HG03469 (cell line): ENCODE measurements at regions not wholly inside any gene's neighbourhood (a gene's known extent, or its start where the extent isn't known, plus 50 kb on each side); places are given as distances from the start of the nearest gene placed in this dataset.

Experiments
- ATAC-seq: cut with Tn5 transposase; IDR thresholded peaks from one replicate; pipeline ENCODE4 v1.9.1; 2021; ENCODE audit warnings: mild to moderate bottlenecking, moderate library complexity, moderate number of reproducible peaks; ENCODE audit not compliant: unreplicated experiment

DNA sequence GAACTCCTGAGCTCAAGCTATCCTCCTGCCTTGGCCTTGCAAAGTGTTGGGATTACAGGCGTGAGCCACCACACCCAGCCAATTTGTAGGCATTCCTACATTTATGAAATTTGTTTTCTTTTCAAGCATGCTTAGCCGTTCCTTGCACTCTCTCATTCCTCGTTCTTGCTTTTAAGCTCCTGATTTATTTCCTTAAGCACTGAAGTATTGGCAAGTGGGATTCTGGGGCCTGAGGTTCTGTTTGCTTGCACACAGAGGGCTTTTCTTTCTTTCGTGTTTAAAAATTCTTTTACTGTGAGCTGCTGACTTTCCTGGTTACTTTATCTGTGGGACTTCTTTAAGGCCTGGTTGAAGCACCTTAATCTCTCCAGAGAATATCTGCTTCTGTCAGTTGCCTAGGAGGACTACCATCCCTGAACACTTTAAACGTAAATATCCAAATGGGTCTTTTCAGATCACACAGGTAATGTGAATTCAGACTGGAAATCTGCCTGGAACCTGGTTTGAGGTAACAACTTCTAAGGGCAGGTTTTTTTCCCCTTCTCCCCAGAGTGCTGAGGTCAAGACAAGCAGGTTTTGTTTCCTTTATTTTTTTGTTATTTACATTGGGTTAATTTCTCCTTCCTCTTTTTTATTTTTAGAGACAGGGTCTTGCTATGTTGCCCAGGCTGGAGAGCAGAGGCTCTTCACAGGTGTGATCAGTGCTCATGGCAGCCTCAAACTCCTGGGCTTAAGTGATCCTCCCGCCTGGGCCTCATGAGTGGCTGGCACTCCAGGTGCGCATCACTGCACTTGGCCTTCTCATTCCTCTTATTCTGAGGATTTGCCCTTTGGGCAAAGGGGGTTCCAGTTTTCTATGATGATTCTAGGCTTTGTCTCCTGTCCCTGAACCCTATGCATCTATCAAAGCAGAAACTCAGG is 102.9 kb downstream of the PFKFB3 start:
- ATAC-seq = no peak

DNA sequence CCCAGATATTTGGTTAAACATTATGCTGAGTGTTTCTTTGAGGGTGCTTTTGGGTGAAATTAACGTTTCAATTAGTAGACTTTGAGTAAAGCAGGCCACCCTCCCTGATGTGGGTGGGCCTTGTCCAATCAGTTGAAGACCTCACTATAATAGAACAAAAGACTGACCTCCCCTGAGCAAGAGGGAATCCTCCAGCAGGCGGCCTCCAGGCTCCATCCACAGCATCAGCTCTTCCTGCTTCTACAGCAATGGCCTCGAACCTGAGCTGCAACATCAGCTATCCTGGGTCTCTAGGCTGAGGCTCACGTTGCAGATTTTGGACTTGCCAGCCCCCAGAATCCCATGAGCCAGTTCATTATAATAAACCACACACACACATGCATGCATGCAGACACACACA is 104.2 kb downstream of the PFKFB3 start:
- no peak for ATAC-seq

DNA sequence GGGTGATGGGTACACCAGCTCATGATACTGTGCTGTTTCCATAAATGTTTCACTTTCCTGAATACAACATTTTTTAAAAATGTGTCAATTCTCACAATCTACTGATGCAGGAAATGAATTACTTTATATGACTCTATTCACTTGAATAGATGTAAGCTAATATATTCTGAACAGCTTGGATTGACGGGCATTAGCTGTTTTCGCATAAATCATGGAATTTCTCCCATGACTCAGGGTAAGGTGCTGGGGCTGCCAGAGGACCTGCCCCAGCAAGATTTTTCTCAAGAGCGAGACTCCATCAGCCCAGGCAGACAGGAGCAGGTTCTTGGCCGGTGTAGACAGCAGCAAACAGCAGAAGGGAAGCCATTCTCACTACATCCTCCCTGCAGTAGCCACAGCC is 107.1 kb downstream of the PFKFB3 start:
- no peak for ATAC-seq

DNA sequence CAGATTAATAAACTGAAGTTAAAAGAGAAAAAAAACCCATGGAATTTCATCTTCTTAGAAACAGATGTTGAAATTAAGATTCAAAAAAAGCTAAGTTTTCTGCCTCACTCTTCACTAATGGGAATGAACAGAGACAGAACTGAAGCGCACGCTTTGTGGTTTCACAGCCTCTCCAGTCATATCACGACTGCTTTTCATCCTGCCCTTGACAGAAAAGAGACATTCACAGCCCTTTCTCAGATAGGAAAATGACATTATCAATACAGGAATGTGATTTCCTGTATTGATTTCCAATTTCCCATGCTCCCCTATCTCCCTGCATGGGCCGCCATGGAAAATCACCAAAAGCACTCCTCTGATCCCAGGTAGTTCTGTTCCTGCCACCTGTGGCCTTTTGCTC is 108.2 kb downstream of the PFKFB3 start:
- ATAC-seq = no peak

DNA sequence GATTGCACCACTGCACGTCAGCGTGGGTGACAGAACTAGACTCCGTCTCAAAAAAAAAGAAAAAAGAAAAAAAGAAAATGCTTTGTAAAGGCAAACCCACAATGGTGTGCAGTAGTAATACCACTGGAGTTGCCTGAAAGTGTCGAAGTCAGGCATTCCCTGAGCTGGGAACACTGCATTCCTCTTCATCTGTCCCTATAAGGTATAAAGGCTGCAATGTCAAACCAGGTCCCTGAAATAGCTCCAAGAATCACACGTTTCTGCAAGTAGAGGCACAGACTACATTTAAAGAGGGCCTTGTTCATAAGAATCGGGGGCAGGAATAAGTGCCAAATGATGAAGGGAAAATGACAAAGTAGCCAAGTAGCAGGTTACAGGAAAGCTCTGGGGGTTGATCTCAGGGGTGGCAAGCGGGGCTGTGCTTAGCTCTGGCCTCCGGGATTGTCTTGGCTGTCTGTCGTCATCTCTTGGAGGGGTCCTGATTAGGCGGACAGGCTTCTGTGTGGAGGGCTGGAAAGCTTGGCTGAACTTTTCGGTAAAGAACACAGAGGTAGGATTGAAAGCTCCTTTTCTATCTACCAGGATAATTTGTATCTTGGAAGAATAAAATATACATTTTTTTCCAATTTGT is 109.1 kb downstream of the PFKFB3 start:
- no peak for ATAC-seq

DNA sequence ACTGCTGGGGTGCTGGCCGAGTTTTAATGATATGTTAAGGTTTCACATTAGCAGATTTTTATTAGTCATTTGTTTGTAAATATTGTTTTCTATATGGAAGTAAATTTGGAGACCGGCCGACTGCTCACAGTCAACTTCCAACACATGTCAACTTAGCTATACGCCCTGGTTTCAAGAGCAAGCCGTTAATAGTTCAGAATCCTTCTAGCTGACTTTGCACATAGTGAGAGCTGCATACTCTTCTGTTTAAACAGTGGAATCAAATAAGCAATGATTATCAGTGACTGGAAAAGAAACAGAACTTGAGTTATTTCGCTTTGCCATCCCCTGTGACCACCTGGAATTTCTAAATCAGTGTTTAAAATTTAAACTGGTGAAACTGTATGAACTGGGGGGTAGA is 109.9 kb downstream of the PFKFB3 start:
- no peak for ATAC-seq

DNA sequence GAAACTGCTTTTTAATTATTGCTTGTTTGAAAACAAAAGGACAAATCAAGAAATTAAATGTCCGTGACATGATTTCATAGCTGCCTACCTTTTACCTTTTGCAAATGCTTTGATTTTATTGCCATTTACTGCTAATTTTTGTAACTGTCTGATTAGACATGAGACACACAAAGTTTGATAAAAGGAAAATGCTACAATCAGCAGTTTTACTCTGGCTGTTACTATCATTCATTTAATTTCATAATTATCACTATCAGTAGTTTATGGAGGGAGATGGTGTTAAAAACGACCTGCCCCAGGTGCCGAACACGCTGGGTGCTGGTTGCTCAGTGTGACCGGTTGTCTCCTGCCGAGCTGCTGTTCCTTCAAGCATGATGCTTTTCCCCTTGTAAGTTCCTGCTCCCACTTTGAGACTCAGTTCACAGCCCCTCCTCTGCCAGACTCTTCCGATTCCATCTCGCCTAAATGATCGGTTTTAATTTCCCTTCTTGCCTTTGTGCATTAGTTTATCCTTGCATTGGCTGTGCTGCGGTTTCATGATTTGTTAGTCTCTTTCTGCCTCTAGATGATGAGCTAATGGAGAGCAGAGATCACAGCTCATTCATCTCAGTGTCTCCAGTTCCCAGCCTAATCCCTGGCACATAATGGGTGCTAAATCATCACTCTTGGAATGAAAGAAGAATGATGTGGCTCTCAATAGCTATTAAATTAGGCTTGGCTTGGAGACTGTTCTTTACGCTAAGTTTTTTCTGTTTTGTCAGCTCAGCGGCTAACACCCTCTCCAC is 110.6 kb downstream of the PFKFB3 start:
- ATAC-seq = no peak

DNA sequence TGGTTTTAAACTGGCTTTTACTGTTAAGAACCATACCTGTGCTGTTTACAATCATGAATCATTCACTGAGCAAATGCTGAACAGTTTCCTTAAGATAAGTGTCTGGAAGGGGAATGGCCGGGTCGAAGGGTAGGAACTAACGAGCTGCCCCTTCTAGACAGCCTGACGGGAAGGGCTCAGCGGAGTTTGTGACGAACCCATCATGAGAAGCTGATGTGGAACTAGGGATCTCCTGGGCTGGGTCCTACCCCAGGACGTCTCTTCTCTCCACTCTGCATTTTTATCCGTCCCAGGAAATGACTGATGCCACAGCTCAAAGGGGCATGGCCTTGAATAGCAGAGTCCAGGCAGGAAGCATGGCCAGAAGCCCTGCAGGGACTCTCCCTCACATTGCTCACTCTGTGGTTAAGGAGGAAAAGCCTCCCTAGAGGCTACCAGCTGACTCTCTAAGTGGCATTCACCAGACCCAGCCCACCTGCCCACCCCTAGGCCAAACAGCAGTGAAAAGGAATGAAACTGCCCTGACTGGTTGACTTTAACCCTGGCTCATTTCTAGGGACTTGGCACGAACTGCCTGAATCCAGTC is 112.0 kb downstream of the PFKFB3 start:
- ATAC-seq = no peak

DNA sequence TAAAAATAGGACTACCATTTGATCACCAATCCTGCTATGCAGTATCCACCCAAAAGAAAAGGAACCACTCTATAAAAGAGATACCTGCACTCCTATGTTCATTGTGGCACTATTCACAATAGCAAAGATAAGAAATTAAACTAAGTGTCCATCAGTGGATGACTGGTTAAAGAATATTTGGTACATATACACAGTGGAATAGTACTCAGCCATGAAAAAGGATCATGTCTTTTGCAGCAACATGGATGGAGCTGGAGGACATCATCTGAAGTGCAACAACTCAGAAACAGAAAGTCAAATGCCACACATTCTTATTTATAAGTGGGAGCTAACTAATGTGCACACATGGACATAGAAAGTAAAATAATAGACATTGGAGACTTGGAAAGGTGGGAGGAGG is 116.4 kb downstream of the PFKFB3 start:
- no peak for ATAC-seq

DNA sequence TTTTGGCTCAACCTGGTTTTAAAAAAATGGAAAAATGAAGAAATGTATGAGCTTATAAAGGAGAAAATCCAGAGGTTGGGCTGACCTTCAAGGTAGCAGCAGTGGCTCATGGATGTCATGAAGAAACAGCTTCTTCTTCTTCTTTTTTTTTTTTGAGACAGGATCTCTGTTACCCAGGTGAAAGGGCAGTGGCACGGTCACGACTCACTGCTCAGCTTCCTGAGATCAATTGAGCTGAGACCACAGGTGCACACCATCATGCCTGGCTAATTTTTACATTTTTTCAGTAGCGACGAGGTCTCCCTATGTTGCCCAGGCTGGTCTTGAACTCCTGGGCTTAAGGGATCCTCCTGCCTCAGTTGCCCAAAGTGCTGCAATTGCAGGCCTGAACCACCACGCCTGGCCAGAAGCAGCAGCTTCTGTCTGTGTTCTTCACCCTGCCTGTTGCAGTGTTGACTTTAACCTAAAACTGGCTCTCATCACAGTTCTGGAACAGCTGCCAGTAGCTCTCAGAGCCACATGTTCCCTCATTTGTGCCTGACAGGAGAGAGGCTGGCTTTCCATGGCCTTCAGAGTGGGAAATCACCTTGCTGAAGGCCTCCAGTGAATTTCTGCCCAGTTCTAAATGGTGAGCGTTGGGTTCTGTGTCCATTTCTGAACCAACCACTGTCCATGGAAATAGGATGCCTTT is 117.7 kb downstream of the PFKFB3 start:
- ATAC-seq = no peak

DNA sequence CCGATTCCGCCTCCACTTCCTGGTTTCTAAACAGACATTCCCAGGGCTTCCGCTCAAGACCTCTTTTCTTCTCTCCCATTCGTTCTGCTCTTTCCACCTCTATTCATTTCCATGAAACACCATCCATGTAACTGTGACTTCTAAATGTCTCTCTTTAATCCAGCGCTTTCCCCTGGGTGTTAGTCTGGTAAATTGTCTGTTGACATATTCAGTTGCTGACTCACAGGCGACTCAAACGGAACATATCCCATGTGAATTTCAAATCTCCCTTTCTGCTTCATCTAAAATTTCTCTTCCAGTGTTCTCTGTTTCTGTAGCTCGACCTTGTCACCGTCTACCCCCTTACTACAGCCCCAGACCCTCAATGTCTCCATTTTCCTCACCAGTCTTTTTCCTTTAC is 119.1 kb downstream of the PFKFB3 start:
- no peak for ATAC-seq

DNA sequence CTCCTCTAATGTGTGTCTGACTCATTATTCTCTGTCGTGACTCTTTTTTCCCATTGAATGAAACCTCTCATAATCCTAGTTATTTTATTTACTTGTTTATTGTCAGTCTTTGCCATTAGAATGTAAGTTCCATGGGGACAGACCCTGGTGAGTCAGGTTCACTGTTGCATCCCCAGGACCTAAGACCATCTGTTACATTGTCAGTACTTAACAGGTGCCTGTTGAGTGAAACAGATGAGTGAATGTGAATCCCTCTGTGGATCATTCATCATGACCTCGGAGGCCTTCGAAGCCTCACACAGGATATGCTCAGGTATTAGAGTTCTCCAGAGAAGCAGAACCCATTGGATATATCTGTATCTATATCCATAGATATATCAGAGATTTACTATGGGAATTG is 120.1 kb downstream of the PFKFB3 start:
- no peak for ATAC-seq

DNA sequence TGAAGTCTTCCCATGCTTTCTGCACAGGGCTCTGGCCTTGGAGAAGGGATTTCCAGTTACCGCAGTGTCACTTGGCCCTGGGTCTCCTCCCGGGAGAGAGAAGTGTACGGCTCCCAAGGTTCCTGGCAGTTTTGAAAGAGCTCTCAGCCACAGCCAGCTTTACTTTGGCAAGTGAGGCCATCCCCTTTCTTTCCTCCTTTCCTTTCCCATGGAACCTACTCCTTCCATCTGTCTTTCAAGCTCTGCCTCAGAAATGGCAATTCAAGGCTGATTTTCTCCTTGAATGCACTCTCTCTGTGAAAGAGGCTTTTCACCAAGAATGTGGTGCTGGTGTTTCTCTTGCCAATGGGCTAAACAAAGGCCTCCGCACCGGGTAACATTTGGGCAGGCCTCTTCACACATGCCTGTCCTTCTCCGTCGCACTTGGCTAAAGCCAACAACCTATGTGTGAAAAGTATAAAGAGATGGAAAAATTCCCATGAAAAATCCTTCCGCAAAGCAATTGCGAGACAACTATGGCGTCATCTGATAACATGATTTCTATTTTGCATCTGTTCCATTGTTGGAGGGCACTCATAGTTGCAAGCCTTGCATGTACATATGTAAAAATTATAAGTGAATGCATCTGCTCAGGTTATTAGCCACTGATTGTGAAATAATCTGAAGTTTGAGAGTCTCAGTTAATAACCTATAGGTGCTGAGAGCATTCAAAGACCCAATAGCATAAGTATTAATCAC is 125.4 kb downstream of the PFKFB3 start:
- no peak for ATAC-seq

DNA sequence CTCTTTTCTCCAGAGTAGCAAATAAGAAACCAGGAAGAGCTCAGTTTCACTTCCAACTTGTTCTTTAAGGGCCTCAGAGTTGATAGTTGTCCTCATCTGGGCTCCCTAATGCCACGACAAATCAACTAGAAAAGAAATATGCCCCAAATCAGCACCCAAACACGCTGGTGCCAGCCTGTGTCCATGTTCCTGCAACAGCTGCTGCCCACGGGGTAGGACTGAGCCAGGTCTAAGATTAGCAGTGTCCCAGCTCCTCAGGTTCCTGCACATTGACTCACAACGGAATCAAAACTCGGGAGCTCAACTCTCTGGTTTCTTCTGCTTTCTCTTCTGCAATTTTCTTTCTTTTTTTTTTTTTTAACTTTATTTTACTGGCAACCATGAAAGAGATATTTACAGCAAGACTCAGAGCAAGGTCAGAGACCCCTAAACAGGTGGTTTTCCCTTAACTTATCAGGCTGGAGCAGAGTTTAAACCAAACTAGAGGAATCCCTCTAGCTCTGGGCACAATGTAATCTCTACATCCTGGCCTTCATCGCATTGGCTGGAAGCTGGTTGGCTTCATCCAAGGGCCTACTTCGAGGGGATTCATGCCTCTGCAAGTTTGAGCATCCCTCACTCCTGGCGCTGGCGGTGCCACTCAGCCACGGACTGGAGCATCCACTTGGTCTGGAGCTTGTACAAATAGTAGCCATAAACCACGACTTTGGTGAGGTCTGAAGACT is 126.1 kb downstream of the PFKFB3 start:
- no peak for ATAC-seq

DNA sequence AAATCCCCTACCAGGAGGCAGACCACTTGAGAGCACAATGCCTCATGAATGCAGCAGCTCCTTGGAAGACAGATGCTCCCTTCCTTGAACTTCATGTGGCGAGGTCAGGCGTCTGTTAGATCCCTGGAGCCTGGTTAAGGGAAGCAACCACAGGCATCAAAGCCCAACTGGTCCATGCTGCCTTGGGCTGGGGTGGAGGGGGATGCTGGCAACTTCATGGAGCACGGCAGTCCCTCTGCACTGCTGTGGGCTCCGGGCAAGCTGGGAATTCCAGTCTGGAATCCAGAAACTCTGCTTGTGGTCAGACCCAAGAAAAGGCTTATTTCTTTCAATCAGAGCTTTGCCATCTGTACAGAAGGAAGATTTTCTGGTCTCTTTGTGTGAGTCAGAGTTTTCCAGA is 130.4 kb downstream of the PFKFB3 start:
- no peak for ATAC-seq

DNA sequence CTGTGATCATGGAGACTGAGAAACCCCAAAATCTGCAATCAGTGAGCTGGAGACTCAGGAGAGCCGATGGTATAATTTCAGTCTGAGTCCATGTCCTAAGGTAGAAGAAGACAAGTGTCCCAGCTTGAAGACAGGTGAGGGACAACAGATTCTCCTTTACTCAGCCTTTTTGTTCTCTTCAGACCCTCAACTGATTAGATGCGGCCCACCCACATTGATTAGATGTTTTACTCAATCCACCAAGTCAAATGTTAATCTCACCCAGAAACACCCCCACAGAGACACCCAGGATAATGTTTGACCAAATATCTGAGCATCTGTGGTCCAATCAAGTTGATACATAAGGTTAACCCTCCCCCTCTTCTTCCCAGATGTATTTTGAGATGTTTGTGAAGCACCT is 131.2 kb downstream of the PFKFB3 start:
- no peak for ATAC-seq

DNA sequence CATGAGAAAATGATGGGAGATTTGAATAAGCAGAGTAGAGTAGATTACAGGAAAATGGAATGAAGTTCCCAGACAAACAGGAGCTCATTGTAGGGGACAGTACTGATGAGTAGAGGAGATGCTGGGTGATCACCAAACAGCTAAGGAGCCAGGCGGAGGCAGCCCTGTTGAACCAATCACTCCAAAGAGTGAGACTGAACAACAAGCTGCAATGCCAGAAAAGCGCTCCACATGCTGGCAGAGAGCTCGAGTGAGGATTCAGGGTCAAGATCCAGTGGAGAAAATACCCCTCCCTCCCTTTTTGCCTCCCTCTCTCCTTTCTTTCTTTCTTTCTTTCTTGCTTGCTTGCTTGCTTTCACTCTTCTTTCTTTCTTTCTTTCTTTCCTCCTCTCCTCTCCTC is 133.3 kb downstream of the PFKFB3 start:
- ATAC-seq = no peak

DNA sequence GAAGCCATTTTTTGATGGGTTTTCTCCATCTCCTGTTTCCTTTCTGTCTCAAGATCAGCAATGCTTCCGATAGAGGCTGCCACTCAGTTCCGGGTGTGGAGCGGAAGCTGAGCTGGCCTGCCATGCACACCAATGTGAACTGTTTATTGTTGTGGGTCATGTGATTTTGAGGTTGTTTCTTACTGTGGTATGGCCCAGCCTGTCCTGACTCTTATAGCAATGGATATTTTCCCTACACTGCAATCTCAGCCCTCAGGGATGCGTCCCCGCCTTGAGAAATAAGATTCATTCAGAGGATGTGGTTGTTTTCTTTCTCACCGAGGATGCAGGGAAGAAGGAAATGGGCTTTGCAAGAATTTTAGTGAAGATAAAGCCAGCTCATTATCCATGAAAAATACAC is 134.7 kb downstream of the PFKFB3 start:
- ATAC-seq = no peak

DNA sequence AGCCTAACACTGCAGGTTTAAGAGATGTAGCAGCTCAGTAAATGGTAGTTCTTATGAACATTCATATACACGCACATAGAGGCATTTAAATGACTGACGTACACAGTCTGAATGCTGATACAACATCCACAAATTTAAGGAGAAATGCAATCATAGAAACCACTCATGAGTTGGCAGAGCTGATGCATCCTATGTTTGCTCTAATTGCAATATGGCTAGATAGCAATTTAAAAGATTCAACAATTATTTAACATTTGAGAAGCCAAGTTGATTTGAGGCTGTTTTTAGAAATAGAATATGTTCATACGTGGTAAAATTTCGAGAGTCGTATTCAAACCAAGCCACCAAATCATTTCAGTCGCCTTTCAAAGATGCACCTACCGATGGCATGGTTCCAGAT is 135.6 kb downstream of the PFKFB3 start:
- ATAC-seq = no peak
